Stomach smooth muscle (tissue), 2 donors: ENCODE measurements at regions not wholly inside any gene's neighbourhood (a gene's known extent, or its start where the extent isn't known, plus 50 kb on each side); places are given as distances from the start of the nearest gene placed in this dataset.

Experiments
- H3K27ac ChIP-seq: one replicate; pipeline ENCODE4 v1.7.0; 2013; ENCODE audit warnings: mild to moderate bottlenecking, low read length, inconsistent platforms
- H3K27me3 ChIP-seq, 2 donors: one replicate each; pipeline ENCODE4 v1.7.0; 2013; ENCODE audit warnings: low read length in 2 of 2; ENCODE audit not compliant: insufficient read depth in 2 of 2, control insufficient read depth in 1 of 2
- H3K36me3 ChIP-seq, 2 donors: one replicate each; pipeline ENCODE4 v1.7.0; 2013; ENCODE audit warnings: low read length in 2 of 2; ENCODE audit not compliant: control insufficient read depth in 2 of 2, insufficient read depth in 2 of 2
- H3K4me1 ChIP-seq: one replicate; pipeline ENCODE4 v1.7.0; 2013; ENCODE audit warnings: low read length; ENCODE audit not compliant: control insufficient read depth, insufficient read depth
- H3K4me3 ChIP-seq, 2 donors: one replicate each; pipeline ENCODE4 v1.7.0; 2013; ENCODE audit warnings: low read length in 2 of 2
- H3K9ac ChIP-seq, 2 donors: one replicate each; pipeline ENCODE4 v1.7.0; 2013; ENCODE audit warnings: low read length in 2 of 2, mild to moderate bottlenecking in 1 of 2
- H3K9me3 ChIP-seq, 2 donors: one replicate each; pipeline ENCODE4 v1.7.0; 2013; ENCODE audit warnings: low read length in 2 of 2; ENCODE audit not compliant: control insufficient read depth in 2 of 2
- donor health status: healthy.
- donor health status: Pancreatic carcinoma.

DNA sequence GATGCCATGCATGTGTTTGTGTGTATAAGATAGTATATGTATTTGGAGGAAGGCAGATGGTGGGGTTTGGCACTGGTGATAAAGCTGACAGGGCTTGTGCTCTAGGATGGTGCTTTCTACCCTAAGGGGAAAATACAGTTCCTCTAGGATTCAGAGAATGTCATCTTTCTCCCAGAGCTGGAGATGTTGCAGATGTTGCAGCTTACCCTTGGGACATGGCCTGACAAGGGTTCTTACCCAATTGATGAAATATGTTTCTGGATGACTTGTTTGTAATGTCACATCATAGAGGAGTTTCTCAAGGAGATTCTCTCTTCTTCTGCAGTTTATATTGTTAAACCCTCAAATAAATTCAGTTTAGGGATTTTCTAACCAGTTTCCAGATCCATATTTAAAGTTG, 52.5 kb upstream of the PITX2 start:
- H3K4me1 ChIP-seq = no peaks in the 10 kb centered on the region
- no peaks in the 10 kb centered on the region for H3K27me3 ChIP-seq
- no peak overlapping the region for H3K4me3 ChIP-seq
- no peak overlapping the region for H3K27ac ChIP-seq
- no peak overlapping the region for H3K9ac ChIP-seq
- H3K36me3 ChIP-seq = no peaks in the 10 kb centered on the region
- no peaks in the 10 kb centered on the region for H3K9me3 ChIP-seq

DNA sequence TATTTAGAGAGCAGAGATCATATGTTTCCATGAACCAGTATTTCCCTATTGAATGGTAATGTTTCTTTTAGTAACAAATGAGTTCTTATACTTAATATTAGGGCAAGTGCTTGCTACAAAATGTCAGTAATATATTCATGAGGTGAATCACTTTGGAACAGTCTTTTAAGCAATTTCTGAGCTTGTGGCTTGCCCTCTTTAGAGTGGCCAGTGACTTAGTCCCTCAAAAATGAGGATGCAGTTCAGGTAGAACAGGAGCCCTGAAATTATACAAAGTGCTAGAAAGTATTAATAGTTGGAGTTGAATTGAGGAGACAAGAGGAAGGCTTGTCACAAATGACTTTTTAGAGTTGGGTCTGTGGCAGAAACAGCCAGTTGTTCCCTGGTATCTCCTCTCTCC, 53.4 kb upstream of the PITX2 start:
- no peak overlapping the region for H3K27ac ChIP-seq
- no peak overlapping the region for H3K9ac ChIP-seq
- H3K4me1 ChIP-seq = no peaks in the 10 kb centered on the region
- H3K9me3 ChIP-seq = no peaks in the 10 kb centered on the region
- no peaks in the 10 kb centered on the region for H3K36me3 ChIP-seq
- H3K4me3 ChIP-seq = no peak overlapping the region
- H3K27me3 ChIP-seq = no peaks in the 10 kb centered on the region

GRCh38 chr4:110678517-110679227, 55.8 kb upstream of the PITX2 start:
- Histone ChIP-seq H3K4me3 (no peak overlapping the region), H3K9me3 (no peaks in the 10 kb centered on the region), H3K27me3 (no peaks in the 10 kb centered on the region), H3K36me3 (no peaks in the 10 kb centered on the region), H3K27ac (no peak overlapping the region), H3K4me1 (no peaks in the 10 kb centered on the region), H3K9ac (no peak overlapping the region)

GRCh38 chr4:110680265-110680664, 57.4 kb upstream of the PITX2 start:
- H3K36me3 ChIP-seq = no peaks in the 10 kb centered on the region
- no peak overlapping the region for H3K4me3 ChIP-seq
- H3K27me3 ChIP-seq = no peaks in the 10 kb centered on the region
- H3K4me1 ChIP-seq = no peaks in the 10 kb centered on the region
- H3K9ac ChIP-seq = no peak overlapping the region
- no peak overlapping the region for H3K27ac ChIP-seq
- H3K9me3 ChIP-seq = no peaks in the 10 kb centered on the region

- no peaks in the 10 kb centered on the region for H3K9me3 ChIP-seq
- no peaks in the 10 kb centered on the region for H3K36me3 ChIP-seq
- H3K27me3 ChIP-seq = no peaks in the 10 kb centered on the region
- H3K9ac ChIP-seq = no peak overlapping the region
- H3K4me1 ChIP-seq = no peaks in the 10 kb centered on the region
- H3K4me3 ChIP-seq = no peak overlapping the region
- H3K27ac ChIP-seq = no peak overlapping the region
Measured at GRCh38 chr4:110681381-110681780, 58.5 kb upstream of the PITX2 start.

- H3K9me3 ChIP-seq = no peaks in the 10 kb centered on the region
- H3K36me3 ChIP-seq = no peaks in the 10 kb centered on the region
- H3K4me1 ChIP-seq = no peaks in the 10 kb centered on the region
- no peak overlapping the region for H3K27ac ChIP-seq
- no peaks in the 10 kb centered on the region for H3K27me3 ChIP-seq
- H3K4me3 ChIP-seq = no peak overlapping the region
- H3K9ac ChIP-seq = no peak overlapping the region
Measured at GRCh38 chr4:110682311-110682710, 59.4 kb upstream of the PITX2 start.

DNA sequence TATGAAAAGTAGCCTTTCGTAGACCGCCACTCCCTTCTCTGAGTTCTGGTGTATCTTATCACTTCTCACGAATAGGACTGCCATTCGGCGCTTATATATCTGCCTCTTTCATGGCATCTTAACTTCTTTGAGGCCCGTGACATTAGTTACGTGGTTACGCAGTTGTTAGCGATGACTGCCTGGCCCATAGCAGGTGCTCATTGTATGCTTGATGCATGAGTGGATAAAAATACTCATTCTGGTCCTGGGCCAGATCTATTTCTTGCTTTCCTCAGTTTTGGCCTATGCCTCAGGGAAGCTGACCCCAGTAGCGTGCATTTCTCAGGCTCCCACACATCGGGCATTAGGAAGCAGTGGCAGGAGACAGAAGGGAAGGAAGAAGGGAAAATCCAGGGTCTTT, 60.7 kb upstream of the PITX2 start:
- Histone ChIP-seq H3K4me1 (no peaks in the 10 kb centered on the region), H3K27me3 (no peaks in the 10 kb centered on the region)

GRCh38 chr4:110702326-110702725, 79.4 kb upstream of the PITX2 start:
- H3K9me3 ChIP-seq = no peaks in the 10 kb centered on the region
- peaks cover 0 to 2% of the 10 kb centered on the region in 2 donors for H3K27me3 ChIP-seq
- H3K27ac ChIP-seq = no peak overlapping the region
- H3K36me3 ChIP-seq = no peaks in the 10 kb centered on the region
- H3K4me1 ChIP-seq = no peaks in the 10 kb centered on the region
- no peak overlapping the region for H3K9ac ChIP-seq
- H3K4me3 ChIP-seq = no peak overlapping the region

More for the DNA sequence above, 60.7 kb upstream of the PITX2 start:
- Histone ChIP-seq H3K9me3 (no peaks in the 10 kb centered on the region), H3K9ac (no peak overlapping the region), H3K4me3 (no peak overlapping the region), H3K27ac (no peak overlapping the region), H3K36me3 (no peaks in the 10 kb centered on the region)

GRCh38 chr4:110704748-110705439, 82.0 kb upstream of the PITX2 start:
- no peak overlapping the region for H3K9ac ChIP-seq
- H3K27me3 ChIP-seq = peaks cover 0 to 2% of the 10 kb centered on the region in 2 donors
- H3K4me1 ChIP-seq = no peaks in the 10 kb centered on the region
- H3K27ac ChIP-seq = no peak overlapping the region
- H3K36me3 ChIP-seq = no peaks in the 10 kb centered on the region
- H3K4me3 ChIP-seq = no peak overlapping the region
- H3K9me3 ChIP-seq = no peaks in the 10 kb centered on the region

DNA sequence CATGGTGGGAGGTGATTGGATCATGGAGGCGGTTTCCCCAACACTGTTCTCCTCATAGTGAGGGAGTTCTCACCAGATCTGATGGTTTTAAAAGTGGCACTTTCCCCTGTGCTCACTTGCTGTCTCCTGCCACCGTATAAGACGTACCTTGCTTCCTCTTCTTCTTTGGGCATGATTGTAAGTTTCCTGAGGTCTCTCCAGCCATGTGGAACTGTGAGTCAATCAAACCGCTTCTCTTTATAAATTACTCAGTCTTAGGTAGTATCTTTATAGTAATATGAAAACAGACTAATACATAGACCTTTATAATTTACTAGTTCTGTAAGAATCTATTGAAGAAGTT, 82.5 kb upstream of the PITX2 start:
- H3K4me3 ChIP-seq = no peak overlapping the region
- no peaks in the 10 kb centered on the region for H3K4me1 ChIP-seq
- no peaks in the 10 kb centered on the region for H3K36me3 ChIP-seq
- no peaks in the 10 kb centered on the region for H3K9me3 ChIP-seq
- no peak overlapping the region for H3K9ac ChIP-seq
- H3K27ac ChIP-seq = no peak overlapping the region
- H3K27me3 ChIP-seq = peaks cover 0 to 2% of the 10 kb centered on the region in 2 donors

GRCh38 chr4:110710070-110710469, 87.2 kb upstream of the PITX2 start:
- Histone ChIP-seq H3K27ac (no peak overlapping the region), H3K9ac (no peak overlapping the region), H3K4me1 (no peaks in the 10 kb centered on the region), H3K36me3 (no peaks in the 10 kb centered on the region), H3K9me3 (no peaks in the 10 kb centered on the region), H3K27me3 (no peaks in the 10 kb centered on the region), H3K4me3 (no peak overlapping the region)
